NCI-H2029 (cell line): ENCODE measurements at regions not wholly inside any gene's neighbourhood (a gene's known extent, or its start where the extent isn't known, plus 50 kb on each side); places are given as distances from the start of the nearest gene placed in this dataset.

ENCODE experiments used
- DNase-seq: peaks from one replicate; lab custom pipeline; 2025; lab: John Stamatoyannopoulos, UW

DNA sequence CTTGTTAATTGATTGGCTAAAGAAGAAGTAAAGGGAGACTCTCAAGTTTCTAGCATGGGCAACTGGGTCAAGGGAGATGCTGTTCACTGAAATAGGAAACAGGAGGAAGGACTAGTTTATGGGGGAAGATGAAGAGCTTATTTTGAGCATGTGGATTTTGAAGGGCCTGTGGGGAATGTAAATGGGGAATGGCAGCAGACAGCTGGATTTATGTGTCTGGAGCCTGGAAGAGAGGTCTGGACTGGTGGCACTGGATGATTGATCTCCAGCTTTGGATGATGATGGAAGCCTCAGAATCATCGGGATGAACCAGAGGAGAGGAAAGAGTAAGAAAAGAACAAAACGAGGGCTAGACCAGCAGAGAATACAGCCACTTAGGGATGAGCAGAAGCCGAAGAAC lies 54.9 kb upstream of the ENAH start:
- DNase-seq = no peak

DNA sequence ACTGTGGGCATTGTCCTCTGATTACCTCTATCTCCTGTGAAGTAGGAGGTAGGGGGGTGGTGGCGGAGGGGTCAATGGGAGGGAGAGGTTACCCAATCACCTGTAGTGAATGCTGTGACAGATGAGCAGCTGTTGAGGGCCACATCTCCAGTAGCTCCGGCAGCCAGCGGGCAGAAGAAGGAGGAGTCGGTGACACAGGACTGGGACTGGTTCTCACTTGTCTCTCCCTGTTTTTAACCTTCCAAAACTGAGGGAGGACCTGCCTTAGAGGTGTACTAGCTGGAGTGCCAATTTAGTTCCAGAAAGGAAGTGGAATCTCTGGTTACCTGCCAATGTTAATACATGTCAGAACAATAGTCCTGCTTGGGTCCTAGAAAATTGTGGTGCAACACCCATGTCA lies 56.2 kb upstream of the ENAH start:
- DNase-seq = peak; percentile 96

DNA sequence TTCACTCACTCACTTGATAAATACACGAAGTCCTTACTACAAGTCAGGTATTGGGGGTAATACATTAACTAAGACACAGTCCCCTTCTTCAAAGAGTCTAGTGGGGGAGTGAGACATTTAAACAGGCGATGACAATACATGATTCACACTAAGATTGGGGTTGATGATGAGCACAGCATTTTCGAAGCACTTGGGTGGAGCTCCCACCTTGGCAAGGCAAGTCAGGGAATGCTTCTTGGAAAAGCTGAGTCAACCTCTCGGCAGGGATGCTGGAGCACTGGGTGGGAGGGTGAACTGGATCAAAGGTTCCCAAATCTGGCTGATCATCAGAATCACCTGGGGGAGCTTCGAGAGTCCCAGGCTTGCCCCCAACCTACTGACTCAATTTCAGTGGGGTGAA lies 57.9 kb upstream of the ENAH start:
- no peak for DNase-seq

DNA sequence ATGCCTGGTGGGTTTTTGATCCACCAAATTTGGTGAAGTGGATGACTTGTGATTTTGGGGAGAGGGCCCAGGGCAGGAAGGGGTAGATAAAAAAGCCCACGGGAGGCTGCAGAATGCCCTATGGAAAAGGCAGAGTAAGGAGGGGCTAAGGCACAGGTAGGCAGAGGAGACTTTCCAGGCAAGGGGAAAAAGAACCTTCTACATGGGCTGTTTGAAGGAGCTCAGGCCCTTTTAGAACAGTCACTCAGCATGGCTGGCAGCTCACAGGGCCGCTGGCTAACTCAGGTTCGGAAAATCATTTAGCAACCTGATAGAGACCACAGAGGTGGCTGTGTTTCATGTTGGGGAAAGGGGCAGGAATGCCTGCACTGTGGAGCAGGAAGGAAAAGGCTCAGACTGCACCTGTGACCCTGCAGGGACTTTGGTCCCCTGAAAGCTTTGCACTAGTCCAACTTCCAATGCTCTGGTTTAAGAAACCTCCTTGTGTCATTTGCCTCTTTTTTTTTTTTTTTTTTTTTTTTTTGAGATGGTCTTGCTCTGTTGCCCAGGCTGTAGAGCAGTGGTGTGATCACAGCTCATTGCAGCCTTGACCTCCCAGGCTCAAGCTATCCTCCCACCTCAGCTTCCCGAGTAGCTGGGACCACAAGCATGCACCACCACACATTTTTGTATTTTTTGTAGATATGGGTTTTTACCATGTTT lies 58.5 kb upstream of the ENAH start:
- no peak for DNase-seq

DNA sequence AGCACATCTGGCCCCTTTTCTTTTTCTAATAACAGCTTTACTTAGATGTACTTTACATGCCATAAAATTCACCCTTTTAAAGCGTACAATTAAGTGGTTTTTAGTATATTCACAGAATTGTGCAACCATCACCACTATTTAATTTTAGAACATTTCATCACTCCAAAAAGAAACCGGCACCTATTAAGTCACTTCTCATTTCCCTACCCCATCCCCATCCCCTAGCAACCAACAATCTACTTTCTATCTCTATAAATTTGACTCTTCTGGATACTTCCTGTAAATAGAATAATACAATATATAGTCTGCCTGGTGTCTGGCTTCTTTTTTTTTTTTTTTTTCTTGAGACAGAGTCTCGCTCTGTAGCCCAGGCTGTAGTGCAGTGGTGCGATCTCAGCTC lies 59.5 kb upstream of the ENAH start:
- no peak for DNase-seq

DNA sequence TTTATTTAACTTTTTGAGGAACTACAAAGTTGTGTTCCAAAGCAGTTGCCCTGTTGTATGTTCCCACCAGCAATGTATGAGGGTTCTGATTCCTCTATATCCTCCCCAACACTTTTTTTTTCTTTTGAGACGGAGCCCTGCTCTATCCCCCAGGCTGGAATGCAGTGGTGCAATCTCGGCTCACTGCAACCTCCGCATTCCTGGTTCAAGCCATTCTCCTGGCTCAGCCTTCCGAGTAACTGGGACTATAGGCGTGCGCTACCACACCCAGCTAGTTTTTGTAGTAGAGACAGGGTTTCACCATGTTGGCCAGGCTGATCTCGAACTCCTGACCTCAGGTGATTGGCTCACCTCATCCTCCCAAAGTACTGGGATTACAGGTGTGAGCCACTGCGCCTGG lies 60.4 kb upstream of the ENAH start:
- DNase-seq = no peak

DNA sequence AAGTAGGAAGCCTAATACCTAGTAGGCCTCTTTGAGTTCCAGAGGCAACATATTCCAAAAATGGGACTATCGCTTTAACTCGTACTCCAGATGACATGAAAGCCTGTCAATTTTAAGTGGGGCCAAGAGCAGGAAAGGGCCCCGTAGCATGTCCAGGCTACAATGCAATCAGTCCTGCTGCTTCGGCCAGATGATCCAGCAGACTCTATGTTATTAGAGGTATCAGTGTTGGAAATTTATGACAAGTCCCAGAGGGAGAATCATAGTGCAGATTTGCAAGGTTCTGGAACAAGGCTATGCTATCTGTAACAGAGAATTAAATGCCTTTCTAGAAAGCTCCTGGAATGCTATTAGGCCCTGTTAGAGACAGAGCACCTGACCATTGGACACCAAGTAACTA lies 56.7 kb upstream of the SRP9 start:
- DNase-seq = no peak

DNA sequence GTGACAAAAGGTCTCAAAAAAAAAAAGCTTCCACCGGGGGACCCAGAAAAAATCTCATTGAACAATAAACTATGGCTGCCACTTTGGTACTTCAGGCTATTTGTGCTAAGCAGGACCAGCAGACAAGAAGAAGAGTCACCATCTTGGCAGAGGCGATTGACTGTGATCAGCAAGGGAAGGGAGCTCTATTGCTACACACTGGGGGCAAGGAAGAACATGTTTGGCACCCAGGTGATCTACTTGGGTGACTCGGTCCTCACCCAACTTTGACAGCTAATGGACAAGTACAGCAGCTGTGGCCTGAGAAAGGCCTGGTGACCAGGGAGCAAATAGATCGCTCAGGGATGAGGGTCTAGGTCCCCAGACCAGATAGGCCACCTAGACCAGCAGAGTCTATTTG lies 53.4 kb upstream of the SRP9 start:
- no peak for DNase-seq
